ENCODE measurements at regions not wholly inside any gene's neighbourhood (a gene's known extent, or its start where the extent isn't known, plus 50 kb on each side); places are given as distances from the start of the nearest gene placed in this dataset.

- TF ChIP-seq CTCF (conservative IDR thresholded peaks at IDR 0.05), result no peak
- H3K27ac Mint-ChIP-seq, result no peak overlapping the region
- no peaks in the 10 kb centered on the region for H3K27me3 Mint-ChIP-seq
- H3K36me3 Mint-ChIP-seq, result no peaks in the 10 kb centered on the region
- no peak overlapping the region for H3K4me3 Mint-ChIP-seq
- H3K9me3 Mint-ChIP-seq, result peaks cover 4% of the 10 kb centered on the region
- no peak for DNase-seq (ENCODE audit: extremely low spot score, unreplicated experiment)
- H3K4me1 Mint-ChIP-seq (ENCODE audit: unreplicated experiment), result peaks cover 21% of the 10 kb centered on the region
Observed at GRCh38 chr11:122488892-122489706, 166.4 kb upstream of the UBASH3B start.

- Mint-ChIP-seq H3K27ac (no peak overlapping the region), H3K9me3 (peaks cover 10% of the 10 kb centered on the region), H3K4me1 (ENCODE audit: unreplicated experiment) (peaks cover 17% of the 10 kb centered on the region), H3K27me3 (no peaks in the 10 kb centered on the region), H3K36me3 (no peaks in the 10 kb centered on the region), H3K4me3 (no peak overlapping the region)
- no peak for DNase-seq (ENCODE audit: extremely low spot score, unreplicated experiment)
- no peak for TF ChIP-seq CTCF (conservative IDR thresholded peaks at IDR 0.05)
Observed at GRCh38 chr11:122487669-122488068, 167.9 kb upstream of the UBASH3B start.

GRCh38 chr11:122486793-122487495, 168.6 kb upstream of the UBASH3B start:
- DNase-seq (ENCODE audit: extremely low spot score, unreplicated experiment), result no peak
- Mint-ChIP-seq H3K9me3 (peaks cover 10% of the 10 kb centered on the region), H3K4me3 (no peak overlapping the region), H3K4me1 (ENCODE audit: unreplicated experiment) (peaks cover 12% of the 10 kb centered on the region), H3K27me3 (no peaks in the 10 kb centered on the region), H3K36me3 (no peaks in the 10 kb centered on the region), H3K27ac (no peak overlapping the region)
- TF ChIP-seq CTCF (conservative IDR thresholded peaks at IDR 0.05), result no peak

- H3K27me3 Mint-ChIP-seq, result no peaks in the 10 kb centered on the region
- H3K4me1 Mint-ChIP-seq (ENCODE audit: unreplicated experiment), result no peaks in the 10 kb centered on the region
- H3K36me3 Mint-ChIP-seq, result no peaks in the 10 kb centered on the region
- DNase-seq (ENCODE audit: extremely low spot score, unreplicated experiment), result no peak
- H3K27ac Mint-ChIP-seq, result no peak overlapping the region
- H3K4me3 Mint-ChIP-seq, result no peak overlapping the region
- H3K9me3 Mint-ChIP-seq, result peaks cover 16% of the 10 kb centered on the region
- no peak for TF ChIP-seq CTCF (conservative IDR thresholded peaks at IDR 0.05)
Observed at GRCh38 chr11:122478986-122479385, 176.5 kb upstream of the UBASH3B start.

GRCh38 chr11:122468965-122469364, 186.6 kb upstream of the UBASH3B start:
- Mint-ChIP-seq H3K27me3 (no peaks in the 10 kb centered on the region), H3K4me3 (no peak overlapping the region), H3K27ac (no peak overlapping the region), H3K9me3 (peaks cover 16% of the 10 kb centered on the region), H3K4me1 (ENCODE audit: unreplicated experiment) (no peaks in the 10 kb centered on the region), H3K36me3 (no peaks in the 10 kb centered on the region)
- TF ChIP-seq CTCF (conservative IDR thresholded peaks at IDR 0.05), result no peak
- DNase-seq (ENCODE audit: extremely low spot score, unreplicated experiment), result no peak

Data from type B pancreatic cell (in vitro differentiated cells).